ENCODE measurements at regions not wholly inside any gene's neighbourhood (a gene's known extent, or its start where the extent isn't known, plus 50 kb on each side); places are given as distances from the start of the nearest gene placed in this dataset.

GRCh38 chr9:26081847-26082246 is 403.6 kb upstream of the TUSC1 start:
- no peaks in the 10 kb centered on the region for H3K4me1 ChIP-seq
- no peak for FAIRE-seq
- H3K36me3 ChIP-seq = no peaks in the 10 kb centered on the region
- no peak for ATAC-seq
- intact Hi-C loops (cut with DNase I) = no loop called here
- no peak for TF ChIP-seq CTCF (IDR thresholded peaks at IDR 0.05)
- no peak for DNase-seq
- no peaks in the 10 kb centered on the region for H3K27me3 ChIP-seq
- no peak overlapping the region for H3K27ac ChIP-seq
- no peak overlapping the region for H3K4me3 ChIP-seq
- H3K9me3 ChIP-seq = no peaks in the 10 kb centered on the region
- 36 to 53% methylated on average over 5 of the region's 5 CpGs for WGBS, 2 donors

- no peak for FAIRE-seq
- H3K4me3 ChIP-seq = no peak overlapping the region
- no peak for TF ChIP-seq CTCF (IDR thresholded peaks at IDR 0.05)
- no peak for DNase-seq
- 39 to 51% methylated on average over 4 of the region's 4 CpGs for WGBS, 2 donors
- no peaks in the 10 kb centered on the region for H3K27me3 ChIP-seq
- no peaks in the 10 kb centered on the region for H3K36me3 ChIP-seq
- no peaks in the 10 kb centered on the region for H3K4me1 ChIP-seq
- no peak for ATAC-seq
- no peaks in the 10 kb centered on the region for H3K9me3 ChIP-seq
- intact Hi-C loops (cut with DNase I) = no loop called here
- no peak overlapping the region for H3K27ac ChIP-seq
Measured at GRCh38 chr9:26078706-26079105, 400.5 kb upstream of the TUSC1 start.

DNA sequence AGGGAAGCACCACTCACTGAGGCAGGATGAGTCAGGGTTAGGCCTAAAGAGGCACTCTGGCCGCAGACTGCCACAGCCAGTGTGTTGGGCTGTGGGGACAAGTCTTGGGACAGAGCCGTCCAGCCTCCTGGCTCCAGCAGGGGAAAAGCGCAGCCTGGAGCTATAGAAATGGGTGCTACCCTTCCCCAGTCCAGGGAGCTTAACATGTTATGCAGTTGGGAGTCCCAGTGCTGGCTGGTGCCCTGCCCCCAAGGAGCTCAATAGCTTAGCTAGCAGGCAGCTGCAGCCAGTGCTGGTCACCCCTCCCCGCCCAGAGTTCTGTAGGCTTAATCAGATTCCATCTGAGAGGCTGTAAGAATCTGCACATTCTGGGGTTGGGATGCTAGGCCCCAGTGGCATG is 399.6 kb upstream of the TUSC1 start:
- ATAC-seq (no peak), FAIRE-seq (no peak), DNase-seq (peak in 2 of 6 donors; percentile 22 to 41)
- H3K36me3 ChIP-seq = no peaks in the 10 kb centered on the region
- H3K27me3 ChIP-seq = no peaks in the 10 kb centered on the region
- no peaks in the 10 kb centered on the region for H3K9me3 ChIP-seq
- H3K4me1 ChIP-seq = no peaks in the 10 kb centered on the region
- no peak for TF ChIP-seq CTCF (IDR thresholded peaks at IDR 0.05)
- WGBS, 2 donors = 65 to 75% methylated on average over 4 of the region's 4 CpGs
- no peak overlapping the region for H3K4me3 ChIP-seq
- intact Hi-C loops (cut with DNase I) = no loop called here
- no peak overlapping the region for H3K27ac ChIP-seq

DNA sequence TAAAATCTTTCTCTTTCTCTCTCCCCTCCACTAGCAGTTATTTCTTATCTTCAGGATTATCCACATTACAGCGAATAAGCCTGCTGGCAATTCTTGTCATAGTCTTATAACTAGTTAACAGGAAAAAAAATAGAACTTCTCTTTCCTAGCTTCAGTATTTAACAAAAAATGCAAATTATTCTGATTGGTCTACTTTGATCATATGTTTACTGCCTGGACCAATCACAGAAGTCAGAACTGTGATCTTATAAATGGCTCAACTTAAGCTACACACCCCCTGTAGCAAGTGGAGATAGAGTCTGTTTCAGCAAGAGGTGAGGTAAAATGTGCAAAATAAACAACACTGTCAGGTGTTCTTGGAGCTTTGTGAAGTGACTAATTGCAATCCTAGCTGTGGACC is 389.4 kb upstream of the TUSC1 start:
- WGBS, 2 donors = 66 to 74% methylated on average over 1 of the region's 1 CpG
- ATAC-seq = no peak
- no peak for DNase-seq
- no peak for FAIRE-seq
- H3K27ac ChIP-seq = no peak overlapping the region
- no peak for TF ChIP-seq CTCF (IDR thresholded peaks at IDR 0.05)
- no peaks in the 10 kb centered on the region for H3K9me3 ChIP-seq
- intact Hi-C loops (cut with DNase I) = no loop called here
- no peaks in the 10 kb centered on the region for H3K27me3 ChIP-seq
- no peak overlapping the region for H3K4me3 ChIP-seq
- no peaks in the 10 kb centered on the region for H3K36me3 ChIP-seq
- H3K4me1 ChIP-seq = no peaks in the 10 kb centered on the region

DNA sequence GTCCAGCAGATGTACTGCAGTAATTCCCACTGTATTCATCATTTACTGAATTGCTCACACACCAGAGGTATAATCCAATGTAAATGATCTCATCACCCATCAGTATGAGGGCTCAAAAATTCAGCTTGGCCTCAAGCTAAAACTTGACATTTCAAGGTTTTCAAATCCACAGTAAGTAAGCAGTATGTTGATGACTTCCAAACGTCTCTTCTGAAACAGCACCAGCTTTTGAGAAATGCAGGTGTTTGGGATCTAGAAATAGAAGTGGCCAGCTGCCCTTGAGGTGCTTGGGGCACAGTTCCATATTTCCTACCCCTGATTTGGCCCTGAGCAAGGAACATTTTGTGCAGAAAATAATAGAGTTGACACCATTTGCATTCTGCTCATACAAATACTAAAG is 388.0 kb upstream of the TUSC1 start:
- H3K9me3 ChIP-seq = no peaks in the 10 kb centered on the region
- ATAC-seq = no peak
- TF ChIP-seq CTCF (IDR thresholded peaks at IDR 0.05) = no peak
- DNase-seq = no peak
- H3K36me3 ChIP-seq = no peaks in the 10 kb centered on the region
- H3K27me3 ChIP-seq = no peaks in the 10 kb centered on the region
- no peak overlapping the region for H3K4me3 ChIP-seq
- no peak for FAIRE-seq
- H3K27ac ChIP-seq = no peak overlapping the region
- WGBS, 2 donors = 13 to 14% methylated on average over 1 of the region's 1 CpG
- H3K4me1 ChIP-seq = no peaks in the 10 kb centered on the region
- intact Hi-C loops (cut with DNase I) = no loop called here

Measured in pancreas (tissue), 10 donors.